B cell (primary cell): ENCODE measurements at regions not wholly inside any gene's neighbourhood (a gene's known extent, or its start where the extent isn't known, plus 50 kb on each side); places are given as distances from the start of the nearest gene placed in this dataset.

Experiments
- ATAC-seq: fragments of 200-7000 bp; cut with Tn5 transposase; one replicate; pipeline ENCODE4 v1.10.0; 2021; ENCODE audit warnings: low read depth, mild to moderate bottlenecking, moderate number of reproducible peaks, moderate library complexity
- CTCF ChIA-PET: fragments of 350-600 bp; sonication (Branson Sonifier 250); formaldehyde crosslinking; loops from one replicate; lab custom pipeline; 2021; ENCODE audit warnings: antibody characterized with exemption, inconsistent platforms; lab: Charles Lee
- POLR2A ChIA-PET: fragments of 350-600 bp; sonication (Branson Sonifier 250); formaldehyde crosslinking; loops from one replicate; lab custom pipeline; 2021; ENCODE audit warnings: antibody characterized with exemption; lab: Charles Lee
- DNase-seq: peaks from one replicate; pipeline ENCODE4 v3.0.0; 2013
- H2AFZ ChIP-seq: 2 replicates; pipeline ENCODE4 v1.6.1; 2012; ENCODE audit warnings: mild to moderate bottlenecking, low read depth, low read length; ENCODE audit not compliant: insufficient read depth, poor library complexity, severe bottlenecking
- H3K27ac ChIP-seq, 2 donors: 1 replicate in 1 of 2; 2 replicates in 1 of 2; pipeline ENCODE4 v1.5.1; 2012 to 2013; ENCODE audit warnings: low read length in 2 of 2, mild to moderate bottlenecking in 2 of 2, moderate library complexity in 1 of 2
- H3K27me3 ChIP-seq, 4 experiments: fragments of 200-600 bp in 1 of 4; sonication (generic) in 1 of 4; replicated peaks in 1 of 4; 1 replicate in 2 of 4; 2 replicates in 2 of 4; pipeline versions ENCODE4 v1.6.1 to v1.7.0; 2013 to 2016; ENCODE audit warnings: low read length in 3 of 4, mild to moderate bottlenecking in 2 of 4, mixed read lengths in 1 of 4, moderate library complexity in 1 of 4; ENCODE audit not compliant: insufficient read depth in 4 of 4, control insufficient read depth in 3 of 4; ENCODE audit errors: control extremely low read depth in 1 of 4
- H3K36me3 ChIP-seq, 2 experiments: replicated peaks in 1 of 2; 1 replicate in 1 of 2; 2 replicates in 1 of 2; pipeline versions ENCODE4 v1.6.1 to v1.7.1; 2013; ENCODE audit warnings: low read length in 1 of 2; ENCODE audit not compliant: insufficient read depth in 2 of 2, control insufficient read depth in 1 of 2; ENCODE audit errors: control extremely low read depth in 1 of 2, extremely low read depth in 1 of 2
- H3K4me1 ChIP-seq, 2 donors: fragments of 200-600 bp in 1 of 2; sonication (generic) in 1 of 2; 1 replicate in 1 of 2; 2 replicates in 1 of 2; pipeline versions ENCODE4 v1.5.1 to v1.6.1; 2013 to 2017; ENCODE audit warnings: low read length in 2 of 2; ENCODE audit not compliant: control insufficient read depth in 2 of 2, insufficient read depth in 2 of 2
- H3K4me2 ChIP-seq: replicated peaks from 2 replicates; pipeline ENCODE3; 2012; ENCODE audit warnings: mild to moderate bottlenecking, low read depth, low read length; ENCODE audit not compliant: poor library complexity, severe bottlenecking
- H3K4me3 ChIP-seq, 5 experiments: fragments of 200-600 bp in 1 of 5; sonication (generic) in 1 of 5; 1 replicate in 3 of 5; 2 replicates in 2 of 5; pipeline versions ENCODE4 v1.5.1 to v1.7.0; 2011 to 2016; ENCODE audit warnings: low read length in 4 of 5, mild to moderate bottlenecking in 4 of 5, low read depth in 2 of 5, control low read depth in 1 of 5, moderate library complexity in 1 of 5; ENCODE audit not compliant: insufficient read depth in 1 of 5; ENCODE audit errors: control extremely low read depth in 1 of 5, extremely low read depth in 1 of 5
- H3K79me2 ChIP-seq: fragments of 200-600 bp; sonication (generic); one replicate; pipeline ENCODE4 v1.6.0; 2016; ENCODE audit warnings: low read length; ENCODE audit not compliant: control insufficient read depth, insufficient read depth
- H3K9ac ChIP-seq: fragments of 200-600 bp; sonication (generic); 2 replicates; pipeline ENCODE4 v1.6.1; 2017; ENCODE audit warnings: mild to moderate bottlenecking, low read length, moderate library complexity
- H3K9me3 ChIP-seq, 3 donors: one replicate each; pipeline versions ENCODE4 v1.6.1 to v1.7.1; 2013; ENCODE audit warnings: low read length in 2 of 3; ENCODE audit not compliant: control insufficient read depth in 2 of 3, insufficient read depth in 1 of 3; ENCODE audit errors: control extremely low read depth in 1 of 3
- H4K20me1 ChIP-seq: 2 replicates; pipeline ENCODE4 v1.6.0; 2012; ENCODE audit warnings: mild to moderate bottlenecking, low read length; ENCODE audit not compliant: insufficient read depth, control insufficient read depth, poor library complexity, severe bottlenecking
- H3K27ac Mint-ChIP-seq: one replicate; pipeline ENCODE4 v1.8.0; 2021; ENCODE audit warnings: mixed read lengths
- H3K27me3 Mint-ChIP-seq: one replicate; pipeline ENCODE4 v1.8.0; 2021; ENCODE audit warnings: mixed read lengths
- H3K4me1 Mint-ChIP-seq: one replicate; pipeline ENCODE4 v1.8.0; 2021; ENCODE audit warnings: mixed read lengths
- H3K4me3 Mint-ChIP-seq: one replicate; pipeline ENCODE4 v1.8.0; 2021; ENCODE audit warnings: mixed read lengths
- H3K9me3 Mint-ChIP-seq: one replicate; pipeline ENCODE4 v1.8.0; 2022; ENCODE audit warnings: mixed read lengths; ENCODE audit not compliant: insufficient read depth
- EZH2 ChIP-seq: IDR thresholded peaks from 2 replicates; pipeline ENCODE4 v1.6.1; 2012; ENCODE audit warnings: borderline replicate concordance, low read depth, mild to moderate bottlenecking, moderate library complexity, low read length; ENCODE audit not compliant: insufficient read depth, poor library complexity, severe bottlenecking
- WGBS: methylation state at CpG from one replicate; pipeline ENCODE4 v1.1.5; 2013; ENCODE audit warnings: missing lambda C conversion rate; ENCODE audit not compliant: insufficient coverage; 5-methylcytosine and 5-hydroxymethylcytosine counted together
- intact Hi-C: fragments of 100-400 bp; cut with micrococcal nuclease; formaldehyde crosslinking; loops from one replicate; pipeline ENCODE4 v1.10.0; 2022
- TF ChIP-seq, protein P1 (sequence below): fragments of 200-600 bp; IDR thresholded peaks from one replicate; pipeline ENCODE4 v1.8.0; 2022; ENCODE audit warnings: antibody characterized with exemption, mild to moderate bottlenecking

- no peak overlapping the region for H3K4me2 ChIP-seq
- no peak overlapping the region for H3K27ac ChIP-seq
- no peaks in the 10 kb centered on the region for H4K20me1 ChIP-seq
- Mint-ChIP-seq H3K27me3 (peaks cover 17% of the 10 kb centered on the region), H3K9me3 (no peaks in the 10 kb centered on the region), H3K27ac (no peak overlapping the region), H3K4me3 (no peak overlapping the region), H3K4me1 (no peaks in the 10 kb centered on the region)
- H3K79me2 ChIP-seq: no peaks in the 10 kb centered on the region
- ChIA-PET POLR2A (no interaction called here), CTCF (no interaction called here)
- H3K4me3 ChIP-seq: no peak overlapping the region
- DNase-seq (no peak), ATAC-seq (no peak)
- intact Hi-C loops: no loop called here
- H3K36me3 ChIP-seq: no peaks in the 10 kb centered on the region
- H3K4me1 ChIP-seq: no peaks in the 10 kb centered on the region
- H2AFZ ChIP-seq: no peak overlapping the region
- H3K9me3 ChIP-seq: no peaks in the 10 kb centered on the region
- no peak overlapping the region for H3K9ac ChIP-seq
- no CpG with 5 or more reads among the region's 5 CpGs for WGBS
- H3K27me3 ChIP-seq: peaks cover 0 to 2% (median 0%) of the 10 kb centered on the region in 4 experiments
- TF ChIP-seq EZH2: no peak
- TF ChIP-seq, protein P1, sequence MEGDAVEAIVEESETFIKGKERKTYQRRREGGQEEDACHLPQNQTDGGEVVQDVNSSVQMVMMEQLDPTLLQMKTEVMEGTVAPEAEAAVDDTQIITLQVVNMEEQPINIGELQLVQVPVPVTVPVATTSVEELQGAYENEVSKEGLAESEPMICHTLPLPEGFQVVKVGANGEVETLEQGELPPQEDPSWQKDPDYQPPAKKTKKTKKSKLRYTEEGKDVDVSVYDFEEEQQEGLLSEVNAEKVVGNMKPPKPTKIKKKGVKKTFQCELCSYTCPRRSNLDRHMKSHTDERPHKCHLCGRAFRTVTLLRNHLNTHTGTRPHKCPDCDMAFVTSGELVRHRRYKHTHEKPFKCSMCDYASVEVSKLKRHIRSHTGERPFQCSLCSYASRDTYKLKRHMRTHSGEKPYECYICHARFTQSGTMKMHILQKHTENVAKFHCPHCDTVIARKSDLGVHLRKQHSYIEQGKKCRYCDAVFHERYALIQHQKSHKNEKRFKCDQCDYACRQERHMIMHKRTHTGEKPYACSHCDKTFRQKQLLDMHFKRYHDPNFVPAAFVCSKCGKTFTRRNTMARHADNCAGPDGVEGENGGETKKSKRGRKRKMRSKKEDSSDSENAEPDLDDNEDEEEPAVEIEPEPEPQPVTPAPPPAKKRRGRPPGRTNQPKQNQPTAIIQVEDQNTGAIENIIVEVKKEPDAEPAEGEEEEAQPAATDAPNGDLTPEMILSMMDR: no peak
Observed at GRCh38 chr5:74562122-74562521, 78.4 kb downstream of the ENC1 start.

DNA sequence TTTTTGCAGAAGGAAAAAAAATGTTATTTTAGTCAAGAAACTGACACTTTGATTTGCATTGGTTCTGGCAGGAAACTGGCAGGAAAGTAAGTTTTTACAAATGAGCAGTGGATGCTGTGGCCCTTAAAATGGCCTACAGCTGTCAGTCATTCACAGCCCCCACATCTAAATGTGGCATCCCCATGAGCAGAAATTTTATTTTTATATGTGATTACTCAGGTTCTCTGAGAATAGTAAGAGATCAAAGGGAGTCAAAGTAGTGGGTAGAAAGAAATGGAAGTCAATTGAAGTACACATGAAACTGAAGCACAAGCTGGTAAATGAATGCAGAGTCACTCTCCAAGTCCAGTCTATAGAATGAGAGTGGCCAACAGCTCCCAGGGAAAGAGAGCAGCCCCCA lies 80.3 kb downstream of the ENC1 start:
- Histone ChIP-seq H3K79me2 (no peaks in the 10 kb centered on the region), H3K4me2 (no peak overlapping the region), H3K4me3 (no peak overlapping the region), H4K20me1 (no peaks in the 10 kb centered on the region), H3K36me3 (no peaks in the 10 kb centered on the region), H3K27ac (no peak overlapping the region), H3K9me3 (no peaks in the 10 kb centered on the region), H3K27me3 (peaks cover 0 to 2% (median 0%) of the 10 kb centered on the region in 4 experiments), H3K4me1 (no peaks in the 10 kb centered on the region), H2AFZ (no peak overlapping the region), H3K9ac (no peak overlapping the region)
- ATAC-seq (no peak), DNase-seq (no peak)
- no peak overlapping the region for H3K4me3 Mint-ChIP-seq
- ChIA-PET CTCF (no interaction called here), POLR2A (no interaction called here)
- TF ChIP-seq, protein P1: no peak
- no peak for TF ChIP-seq EZH2
- no peaks in the 10 kb centered on the region for H3K9me3 Mint-ChIP-seq
- intact Hi-C loops: no loop called here
- H3K27me3 Mint-ChIP-seq: peaks cover 18% of the 10 kb centered on the region
- no peak overlapping the region for H3K27ac Mint-ChIP-seq
- H3K4me1 Mint-ChIP-seq: no peaks in the 10 kb centered on the region
